ENCODE measurements at regions not wholly inside any gene's neighbourhood (a gene's known extent, or its start where the extent isn't known, plus 50 kb on each side); places are given as distances from the start of the nearest gene placed in this dataset.

GRCh38 chr14:81673930-81674329 lies 140.3 kb upstream of the SEL1L start:
- no peak for DNase-seq

GRCh38 chr14:81676395-81676794 lies 142.7 kb upstream of the SEL1L start:
- no peak for DNase-seq

- no peak for DNase-seq
Observed at GRCh38 chr14:81676879-81677278, 143.2 kb upstream of the SEL1L start.

GRCh38 chr14:81677736-81678135 lies 144.1 kb upstream of the SEL1L start:
- no peak for DNase-seq

- no peak for DNase-seq
Observed at GRCh38 chr14:81679226-81679625, 145.6 kb upstream of the SEL1L start.

DNA sequence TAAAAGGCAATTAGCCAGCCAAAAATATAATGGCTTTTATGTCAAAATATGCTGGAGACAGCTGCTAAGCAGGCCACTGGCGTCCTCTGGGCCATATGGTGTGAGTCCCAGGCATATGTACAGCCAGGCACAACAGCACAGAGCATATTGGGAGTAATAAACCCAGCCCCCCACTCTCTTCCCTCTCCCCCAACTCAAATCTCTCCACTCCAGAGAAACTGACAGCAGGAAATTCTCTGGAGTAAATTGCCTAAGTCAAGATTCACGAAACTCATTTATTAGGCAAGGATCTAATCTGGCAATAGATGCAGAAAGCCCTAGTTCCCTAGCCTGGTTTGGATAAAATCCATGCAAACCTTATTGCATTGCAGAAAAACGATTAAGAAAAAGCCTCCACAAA lies 147.9 kb upstream of the SEL1L start:
- no peak for DNase-seq

DNA sequence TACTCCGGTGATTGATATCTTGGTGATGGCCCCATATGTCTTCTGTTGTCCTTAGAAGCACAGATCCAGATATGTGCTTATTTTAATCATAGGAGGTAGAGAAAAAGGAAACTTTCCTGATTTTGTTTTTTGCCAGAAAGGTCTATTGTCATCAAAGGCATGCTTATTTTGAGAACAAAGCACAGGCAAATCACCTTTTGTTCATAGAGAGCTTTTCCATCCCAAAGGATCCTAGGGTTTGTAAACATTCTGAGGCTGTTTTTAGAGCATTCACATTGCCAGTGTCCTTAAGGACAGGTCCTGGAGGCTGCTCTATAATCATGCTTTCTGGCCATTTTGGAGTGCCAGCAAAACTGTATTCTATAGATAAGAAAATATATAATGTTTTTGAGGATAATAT lies 148.5 kb upstream of the SEL1L start:
- no peak for DNase-seq

- no peak for DNase-seq
Observed at GRCh38 chr14:81682701-81683100, 149.0 kb upstream of the SEL1L start.

- no peak for DNase-seq
Observed at GRCh38 chr14:81684696-81685095, 151.0 kb upstream of the SEL1L start.

- DNase-seq: no peak
Observed at GRCh38 chr14:81686512-81686911, 152.9 kb upstream of the SEL1L start.

- no peak for DNase-seq
Observed at GRCh38 chr14:81691931-81692330, 158.3 kb upstream of the SEL1L start.

DNA sequence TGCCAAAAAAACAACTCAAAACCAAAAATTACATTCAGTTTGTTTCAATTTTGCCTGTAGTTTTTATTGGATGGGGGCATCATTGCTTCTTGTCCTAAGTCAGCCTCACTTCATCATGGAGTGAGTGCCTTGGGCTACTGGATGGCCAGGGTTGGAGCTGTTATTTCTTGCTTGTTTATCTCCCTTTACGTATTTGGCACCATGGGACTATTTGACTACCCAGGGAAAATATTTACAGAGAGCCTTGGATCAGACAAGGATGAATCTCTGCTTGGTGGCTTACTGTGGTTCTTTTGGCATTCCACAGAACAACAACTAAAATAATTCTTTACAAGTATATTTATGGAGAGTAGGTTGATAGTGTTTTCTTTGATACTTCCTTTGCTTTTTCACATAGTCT lies 160.8 kb upstream of the SEL1L start:
- no peak for DNase-seq

DNA sequence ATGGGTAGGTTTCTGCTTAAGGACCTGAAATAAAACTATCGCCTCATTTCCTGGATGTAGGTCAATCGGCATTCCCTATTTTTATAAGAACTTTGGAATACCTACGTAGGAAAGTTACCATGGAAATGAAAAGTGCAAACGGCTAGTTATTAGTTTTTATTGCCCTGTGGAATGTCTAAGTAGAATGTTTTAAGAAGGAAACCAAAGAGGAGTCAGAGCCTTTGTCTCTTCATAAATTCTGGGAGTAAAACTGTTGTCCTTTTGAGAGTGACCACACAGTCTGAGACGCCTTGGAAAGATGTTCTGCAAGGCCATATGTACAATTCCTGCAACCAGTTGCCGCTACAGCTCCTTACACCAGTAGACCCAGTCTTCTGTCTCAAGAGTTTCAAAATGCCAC lies 176.0 kb upstream of the SEL1L start:
- DNase-seq: no peak

DNA sequence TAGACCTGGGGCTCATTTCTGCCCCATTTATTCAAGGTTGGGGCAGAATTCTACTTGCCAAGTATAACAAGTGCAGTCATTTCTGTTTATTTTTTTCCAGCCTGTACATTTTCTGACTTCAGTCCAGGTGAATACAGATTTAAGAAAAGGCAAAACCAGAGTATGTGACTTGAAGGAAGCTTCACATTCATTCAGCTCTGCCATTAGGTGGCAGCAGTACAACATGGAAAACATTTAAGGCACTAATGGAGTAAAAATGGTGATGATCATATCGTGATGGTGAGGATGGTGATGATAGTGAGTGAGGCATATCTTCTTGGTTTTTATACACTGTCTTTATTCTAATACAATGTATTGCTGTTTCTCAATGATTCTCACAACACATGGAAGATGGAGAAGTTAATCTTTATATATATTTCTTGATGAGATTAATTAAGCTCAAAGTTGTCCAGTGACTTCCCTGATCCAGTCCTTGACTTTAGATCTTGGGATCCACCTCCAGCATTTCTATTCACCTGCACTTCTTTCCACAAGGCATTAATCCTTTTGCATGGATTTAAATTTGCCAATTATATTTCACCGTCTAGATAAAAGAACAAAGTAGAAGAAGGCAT lies 176.7 kb upstream of the SEL1L start:
- DNase-seq: no peak

DNA sequence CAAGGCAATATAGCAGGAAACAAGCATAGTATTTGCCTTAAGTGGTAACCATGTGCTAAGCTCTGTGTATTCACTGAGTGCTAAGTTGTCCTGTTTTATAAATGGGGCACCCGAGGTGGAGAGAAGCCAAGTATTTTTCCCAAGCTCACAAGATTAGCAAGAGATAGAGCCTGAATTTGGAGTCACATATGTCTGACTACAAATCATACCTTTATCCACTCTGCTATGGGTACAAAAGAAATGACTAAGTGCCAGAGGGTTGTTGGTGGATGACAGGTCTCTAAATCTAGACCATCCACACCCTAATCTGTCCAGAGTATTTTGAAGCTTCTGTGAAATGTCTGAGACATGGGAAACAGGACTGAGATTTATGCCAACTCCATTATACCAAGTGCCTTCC lies 182.1 kb upstream of the SEL1L start:
- DNase-seq: no peak

GRCh38 chr14:81716953-81717352 lies 183.3 kb upstream of the SEL1L start:
- no peak for DNase-seq

- no peak for DNase-seq
Observed at GRCh38 chr14:81723956-81724355, 190.3 kb upstream of the SEL1L start.

GRCh38 chr14:81727218-81727617 lies 193.6 kb upstream of the SEL1L start:
- no peak for DNase-seq

DNA sequence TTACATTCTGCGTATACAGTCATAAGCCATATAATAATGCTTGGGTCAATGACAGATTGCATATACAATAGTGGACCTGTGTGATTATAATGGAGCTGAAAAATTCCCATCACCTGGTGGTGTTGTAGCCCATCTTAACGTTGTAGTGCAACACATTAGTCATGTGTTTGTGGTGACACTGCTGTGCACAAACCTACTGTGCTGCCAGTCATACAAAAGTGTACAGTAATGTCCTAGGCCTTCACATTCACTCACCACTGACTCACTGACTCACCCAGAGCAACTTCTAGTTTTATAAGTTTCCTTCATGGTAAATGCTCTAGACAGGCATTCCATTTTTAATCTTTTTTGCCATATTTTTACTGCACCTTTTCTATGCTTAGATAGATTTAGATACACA lies 194.8 kb upstream of the SEL1L start:
- no peak for DNase-seq

- no peak for DNase-seq
Observed at GRCh38 chr14:81729622-81730021, 196.0 kb upstream of the SEL1L start.

DNA sequence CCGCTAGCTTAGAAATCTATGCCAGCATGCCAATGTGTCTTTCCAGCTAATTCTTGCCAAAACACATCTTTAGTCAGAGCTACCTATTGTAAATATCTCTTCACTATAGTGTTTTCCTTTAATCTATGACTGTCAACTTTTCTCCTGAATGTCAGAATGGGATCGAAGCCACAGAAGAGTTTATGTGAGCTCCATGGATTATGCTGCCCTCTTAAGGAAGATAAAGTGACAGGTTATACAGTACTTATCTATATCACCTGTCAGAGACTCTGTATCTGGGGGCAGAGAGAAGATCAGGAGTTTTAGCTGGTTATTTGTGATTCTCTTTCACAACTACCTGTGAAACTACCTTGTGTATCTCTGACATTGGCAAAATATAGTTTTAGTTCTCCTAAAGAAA lies 204.3 kb upstream of the SEL1L start:
- no peak for DNase-seq

DNA sequence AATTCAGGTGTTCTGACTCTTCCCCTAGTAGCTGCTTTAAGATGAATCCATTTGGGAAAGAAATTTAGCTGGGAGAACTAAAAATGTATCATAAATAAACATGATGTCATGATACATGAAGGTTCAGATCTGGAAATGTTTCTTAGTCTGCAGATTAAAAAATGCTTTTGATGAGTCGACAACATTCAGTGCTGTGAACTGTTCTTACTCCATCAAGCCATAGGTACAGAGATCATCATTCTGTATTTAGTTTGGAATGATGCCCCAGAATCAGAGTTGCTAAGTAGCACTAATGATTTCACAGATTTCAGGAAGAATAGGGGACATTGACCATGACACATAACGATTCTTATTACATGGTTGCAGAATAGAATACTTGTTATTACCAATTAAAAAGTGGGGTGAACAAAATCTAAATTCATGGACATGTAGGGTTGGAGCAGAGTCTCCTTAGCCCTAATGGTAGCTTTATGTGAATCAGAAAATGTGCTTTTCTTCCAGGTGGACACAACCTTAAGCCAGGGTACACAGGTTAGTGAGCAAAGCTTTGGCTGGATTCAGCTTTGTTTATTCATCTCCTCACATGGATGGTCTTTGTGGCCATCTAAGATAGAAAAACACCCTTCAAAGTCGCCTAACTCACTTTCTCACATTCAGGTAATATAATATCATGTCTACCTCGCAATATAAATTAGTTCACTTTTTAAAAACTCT lies 205.4 kb upstream of the SEL1L start:
- DNase-seq: no peak

- DNase-seq: no peak
Observed at GRCh38 chr14:81743605-81744004, 210.0 kb upstream of the SEL1L start.

- DNase-seq: no peak
Observed at GRCh38 chr14:81751198-81751597, 217.5 kb upstream of the SEL1L start.

DNA sequence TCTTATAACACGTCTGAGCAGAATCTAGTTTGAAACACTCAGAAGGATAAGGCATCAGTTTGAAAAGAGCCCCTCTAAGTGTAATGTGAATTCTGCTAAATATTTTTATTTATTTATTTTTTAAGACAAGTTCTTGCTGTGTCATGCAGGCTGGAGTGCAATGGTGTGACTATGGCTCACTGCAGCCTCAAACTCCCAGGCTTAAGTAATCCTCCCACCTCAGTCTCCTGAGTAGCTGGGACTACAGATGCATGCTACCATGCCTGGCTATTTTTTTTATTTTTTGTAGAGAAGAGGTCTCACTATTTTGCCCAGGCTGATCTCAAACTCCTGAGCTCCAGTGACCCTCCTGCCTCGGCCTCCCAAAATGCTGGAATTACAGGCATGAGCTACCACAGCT lies 225.9 kb upstream of the SEL1L start:
- no peak for DNase-seq

All from activated gamma-delta T cell (primary cell).